Heart left ventricle (tissue), 16 donors: ENCODE measurements at regions not wholly inside any gene's neighbourhood (a gene's known extent, or its start where the extent isn't known, plus 50 kb on each side); places are given as distances from the start of the nearest gene placed in this dataset.

Experiments used
- ATAC-seq, 4 donors: fragments of 200-7000 bp; cut with Tn5 transposase; one replicate each; pipeline ENCODE4 v1.9.1; 2020 to 2022; ENCODE audit warnings: moderate library complexity in 4 of 4, mild to moderate bottlenecking in 3 of 4, moderate number of reproducible peaks in 1 of 4
- DNase-seq, 5 donors: peaks; one replicate each; pipeline ENCODE4 v3.0.0-alpha.2; 2020
- H3K27ac ChIP-seq, 12 donors: fragments of 200-600 bp; sonication (generic) in 4 of 12; one replicate each; pipeline versions ENCODE4 v1.5.0 to v1.8.0; 2016 to 2022; ENCODE audit warnings: mild to moderate bottlenecking in 2 of 12
- H3K27me3 ChIP-seq, 9 donors: fragments of 200-600 bp; sonication (generic) in 2 of 9; one replicate each; pipeline versions ENCODE4 v1.5.1 to v1.8.0; 2016 to 2022; ENCODE audit warnings: mild to moderate bottlenecking in 3 of 9
- H3K36me3 ChIP-seq, 9 donors: fragments of 200-600 bp; sonication (generic) in 2 of 9; one replicate each; pipeline versions ENCODE4 v1.5.0 to v1.8.0; 2018 to 2022; ENCODE audit warnings: mild to moderate bottlenecking in 2 of 9
- H3K4me1 ChIP-seq, 12 donors: fragments of 200-600 bp; sonication (generic) in 4 of 12; one replicate each; pipeline versions ENCODE4 v1.5.0 to v1.8.0; 2016 to 2022; ENCODE audit warnings: mild to moderate bottlenecking in 3 of 12
- H3K4me3 ChIP-seq, 12 donors: fragments of 200-600 bp; sonication (generic) in 4 of 12; one replicate each; pipeline versions ENCODE4 v1.5.0 to v1.8.0; 2017 to 2022; ENCODE audit warnings: mild to moderate bottlenecking in 9 of 12, moderate library complexity in 4 of 12
- H3K9me3 ChIP-seq, 12 donors: fragments of 200-600 bp; sonication (generic) in 4 of 12; one replicate each; pipeline versions ENCODE4 v1.5.0 to v1.8.0; 2016 to 2022; ENCODE audit warnings: mild to moderate bottlenecking in 1 of 12
- CTCF ChIP-seq, 12 donors: fragments of 200-600 bp; sonication (generic) in 4 of 12; IDR thresholded peaks; one replicate each; pipeline versions ENCODE4 v1.5.0 to v1.8.0; 2018 to 2022; ENCODE audit warnings: antibody characterized with exemption in 12 of 12, mild to moderate bottlenecking in 5 of 12
- POLR2A ChIP-seq, 2 donors: fragments of 450-650 bp; IDR thresholded peaks; one replicate each; pipeline ENCODE4 v1.6.1; 2017; ENCODE audit warnings: antibody characterized with exemption in 2 of 2, mild to moderate bottlenecking in 2 of 2, moderate library complexity in 2 of 2
- WGBS, 4 donors: extraction: QIAGEN DNeasy Blood & Tissue Kit in 2 of 4; methylation state at CpG; one replicate each; pipeline versions ENCODE4 v1.1.5 to v1.1.7; 2013 to 2018; 5-methylcytosine and 5-hydroxymethylcytosine counted together
- intact Hi-C, 10 donors: fragments of 100-400 bp; cut with DNase I; formaldehyde crosslinking; loops; one replicate each; pipeline versions ENCODE4 v1.11.1 to v1.14.2; 2022
- donor health status: ischemic (EF 13 %, LVEDD 7.1; RV severe dilation, severe dysfunction).
- donor health status: healthy with polysubstance abuse.
- donor health status: DM: no; HTN: yes; CAD: no.
- donor health status: DM: no; HTN: no; CAD: no.
- donor health status: ischemic (EF 25% LVEDD 6.9; RV normal size, moderate dysfunction).
- donor health status: ischemic (EF 25% LVEDD 5.7; RV mildly dilated, moderate dysfunction).
- donor health status: healthy.
- donor health status: DM: yes; HTN: yes; CAD: no.
- donor health status: ischemic (EF 35%, LVEDD 5.7; RV mildly dilated, moderate dysfunction).
- donor health status: nonischemic (EF 11% LVEDD 7.7; RV severe dilation, severe dysfunction).
- donor health status: DM: yes; HTN: yes; CAD: no.
- donor health status: PGD.
- donor health status: ischemic (EF 29% LVEDD 5.4; RV normal size, mild dysfunction).
- donor health status: nonischemic (EF 23%, LVEDD 6.1; RV moderate dilation, normal function).

GRCh38 chr3:182703233-182703632, 90.1 kb upstream of the ATP11B start:
- no peak overlapping the region for H3K27ac ChIP-seq
- no peaks in the 10 kb centered on the region for H3K9me3 ChIP-seq
- intact Hi-C loops = no loop called here
- DNase-seq = no peak
- no peaks in the 10 kb centered on the region for H3K4me1 ChIP-seq
- H3K36me3 ChIP-seq = no peaks in the 10 kb centered on the region
- 78 to 89% (median 86%) methylated on average over 2 of the region's 2 CpGs for WGBS, 4 donors
- ATAC-seq = no peak
- TF ChIP-seq POLR2A (IDR thresholded peaks at IDR 0.05) (no peak), CTCF (IDR thresholded peaks at IDR 0.05) (no peak)
- H3K27me3 ChIP-seq = peaks cover 0 to 8% (median 0%) of the 10 kb centered on the region in 9 donors
- H3K4me3 ChIP-seq = no peak overlapping the region

GRCh38 chr3:182704926-182705325, 88.4 kb upstream of the ATP11B start:
- Histone ChIP-seq H3K27me3 (peaks cover 0 to 8% (median 0%) of the 10 kb centered on the region in 9 donors), H3K4me1 (no peaks in the 10 kb centered on the region), H3K9me3 (no peaks in the 10 kb centered on the region), H3K36me3 (no peaks in the 10 kb centered on the region), H3K4me3 (no peak overlapping the region), H3K27ac (no peak overlapping the region)
- DNase-seq (no peak), ATAC-seq (no peak)
- TF ChIP-seq CTCF (IDR thresholded peaks at IDR 0.05) (no peak), POLR2A (IDR thresholded peaks at IDR 0.05) (no peak)
- intact Hi-C loops = no loop called here
- WGBS, 4 donors = 68 to 77% (median 72%) methylated on average over 4 of the region's 4 CpGs

- ATAC-seq (no peak), DNase-seq (no peak)
- whole genome bisulfite sequencing, 4 donors = 48 to 71% (median 54%) methylated on average over 1 of the region's 1 CpG
- TF ChIP-seq POLR2A (IDR thresholded peaks at IDR 0.05) (no peak), CTCF (IDR thresholded peaks at IDR 0.05) (no peak)
- H3K4me3 ChIP-seq = no peak overlapping the region
- H3K27ac ChIP-seq = no peak overlapping the region
- intact Hi-C loops = no loop called here
- peaks cover 0 to 4% (median 0%) of the 10 kb centered on the region in 9 donors for H3K27me3 ChIP-seq
- H3K36me3 ChIP-seq = no peaks in the 10 kb centered on the region
- H3K9me3 ChIP-seq = no peaks in the 10 kb centered on the region
- H3K4me1 ChIP-seq = no peaks in the 10 kb centered on the region
Observed at GRCh38 chr3:182708810-182709209, 84.5 kb upstream of the ATP11B start.

GRCh38 chr3:182709306-182709705, 84.0 kb upstream of the ATP11B start:
- Histone ChIP-seq H3K4me1 (peaks cover 0 to 2% (median 0%) of the 10 kb centered on the region in 12 donors), H3K4me3 (no peak overlapping the region), H3K36me3 (no peaks in the 10 kb centered on the region), H3K27me3 (peaks cover 0 to 4% (median 0%) of the 10 kb centered on the region in 9 donors), H3K27ac (no peak overlapping the region), H3K9me3 (no peaks in the 10 kb centered on the region)
- 71 to 85% (median 83%) methylated on average over 6 of the region's 6 CpGs for WGBS, 4 donors
- TF ChIP-seq POLR2A (IDR thresholded peaks at IDR 0.05) (no peak), CTCF (IDR thresholded peaks at IDR 0.05) (no peak)
- DNase-seq (no peak), ATAC-seq (no peak)
- intact Hi-C loops = no loop called here
